ENCODE measurements at regions not wholly inside any gene's neighbourhood (a gene's known extent, or its start where the extent isn't known, plus 50 kb on each side); places are given as distances from the start of the nearest gene placed in this dataset.

DNA sequence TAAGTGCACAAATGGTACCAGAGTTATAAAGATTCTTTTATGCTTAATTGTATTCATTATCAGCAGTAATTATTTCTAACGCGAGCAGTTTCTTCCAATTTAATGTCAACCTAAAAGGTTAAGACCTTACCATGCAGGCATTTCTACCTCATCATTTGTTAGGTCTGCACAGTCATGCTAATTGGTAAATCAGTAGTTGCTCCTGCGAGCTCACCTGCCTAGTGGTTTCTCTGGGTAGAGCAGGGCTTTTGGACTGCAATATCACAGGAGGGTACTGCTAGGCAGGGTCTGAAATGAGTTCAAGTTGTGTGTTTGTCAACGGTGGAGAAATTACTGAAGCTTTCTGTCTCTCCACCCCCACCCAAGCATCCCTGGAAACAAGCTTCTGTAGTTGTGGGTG lies 558.5 kb upstream of the MGMT start:
- TF ChIP-seq JUND (IDR thresholded peaks at IDR 0.05) (no peak), SIN3A (IDR thresholded peaks at IDR 0.05; ENCODE audit: borderline replicate concordance, low read depth, low read length) (no peak), POLR2AphosphoS5 (IDR thresholded peaks at IDR 0.05; ENCODE audit: low read depth, low read length) (no peak), FOXM1 (IDR thresholded peaks at IDR 0.05; ENCODE audit: low read depth) (no peak)
- TF ChIP-seq, protein P1, sequence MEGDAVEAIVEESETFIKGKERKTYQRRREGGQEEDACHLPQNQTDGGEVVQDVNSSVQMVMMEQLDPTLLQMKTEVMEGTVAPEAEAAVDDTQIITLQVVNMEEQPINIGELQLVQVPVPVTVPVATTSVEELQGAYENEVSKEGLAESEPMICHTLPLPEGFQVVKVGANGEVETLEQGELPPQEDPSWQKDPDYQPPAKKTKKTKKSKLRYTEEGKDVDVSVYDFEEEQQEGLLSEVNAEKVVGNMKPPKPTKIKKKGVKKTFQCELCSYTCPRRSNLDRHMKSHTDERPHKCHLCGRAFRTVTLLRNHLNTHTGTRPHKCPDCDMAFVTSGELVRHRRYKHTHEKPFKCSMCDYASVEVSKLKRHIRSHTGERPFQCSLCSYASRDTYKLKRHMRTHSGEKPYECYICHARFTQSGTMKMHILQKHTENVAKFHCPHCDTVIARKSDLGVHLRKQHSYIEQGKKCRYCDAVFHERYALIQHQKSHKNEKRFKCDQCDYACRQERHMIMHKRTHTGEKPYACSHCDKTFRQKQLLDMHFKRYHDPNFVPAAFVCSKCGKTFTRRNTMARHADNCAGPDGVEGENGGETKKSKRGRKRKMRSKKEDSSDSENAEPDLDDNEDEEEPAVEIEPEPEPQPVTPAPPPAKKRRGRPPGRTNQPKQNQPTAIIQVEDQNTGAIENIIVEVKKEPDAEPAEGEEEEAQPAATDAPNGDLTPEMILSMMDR (IDR thresholded peaks at IDR 0.05) = no peak
- TF ChIP-seq, protein P2, sequence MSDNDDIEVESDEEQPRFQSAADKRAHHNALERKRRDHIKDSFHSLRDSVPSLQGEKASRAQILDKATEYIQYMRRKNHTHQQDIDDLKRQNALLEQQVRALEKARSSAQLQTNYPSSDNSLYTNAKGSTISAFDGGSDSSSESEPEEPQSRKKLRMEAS (IDR thresholded peaks at IDR 0.05; ENCODE audit: low read depth) = no peak
